ENCODE measurements at regions not wholly inside any gene's neighbourhood (a gene's known extent, or its start where the extent isn't known, plus 50 kb on each side); places are given as distances from the start of the nearest gene placed in this dataset.
A peak's percentile ranks its signal among the peaks of the same experiment; 100 is the strongest.

- DNase-seq = peak; percentile 41
Measured at GRCh38 chr5:86880785-86881492, 263.2 kb downstream of the COX7C start.

GRCh38 chr5:86881493-86882090, 263.9 kb downstream of the COX7C start:
- no peak for DNase-seq

GRCh38 chr5:86884608-86885007, 266.9 kb downstream of the COX7C start:
- no peak for DNase-seq

GRCh38 chr5:86885011-86885410, 267.3 kb downstream of the COX7C start:
- DNase-seq = no peak

GRCh38 chr5:86885489-86886230, 267.9 kb downstream of the COX7C start:
- DNase-seq = no peak

GRCh38 chr5:86890375-86890774, 272.6 kb downstream of the COX7C start:
- DNase-seq = no peak

GRCh38 chr5:86894056-86894455, 276.3 kb downstream of the COX7C start:
- no peak for DNase-seq

- DNase-seq = no peak
Measured at GRCh38 chr5:86896916-86897315, 279.2 kb downstream of the COX7C start.

- DNase-seq = no peak
Measured at GRCh38 chr5:86909418-86910295, 291.9 kb downstream of the COX7C start.

- no peak for DNase-seq
Measured at GRCh38 chr5:86917117-86917579, 299.4 kb downstream of the COX7C start.

- no peak for DNase-seq
Measured at GRCh38 chr5:86918246-86918645, 300.5 kb downstream of the COX7C start.

GRCh38 chr5:86926033-86926432, 308.3 kb downstream of the COX7C start:
- no peak for DNase-seq

GRCh38 chr5:86929123-86929766, 311.5 kb downstream of the COX7C start:
- DNase-seq = no peak

GRCh38 chr5:86951761-86952160, 315.9 kb upstream of the RASA1 start:
- DNase-seq = no peak

- DNase-seq = no peak
Measured at GRCh38 chr5:86964889-86965288, 302.8 kb upstream of the RASA1 start.

- DNase-seq = no peak
Measured at GRCh38 chr5:86968301-86968753, 299.4 kb upstream of the RASA1 start.

- DNase-seq = no peak
Measured at GRCh38 chr5:86970361-86970760, 297.3 kb upstream of the RASA1 start.

GRCh38 chr5:86971034-86971571, 296.6 kb upstream of the RASA1 start:
- no peak for DNase-seq

- DNase-seq = no peak
Measured at GRCh38 chr5:86974955-86975354, 292.7 kb upstream of the RASA1 start.

- no peak for DNase-seq
Measured at GRCh38 chr5:86977190-86977589, 290.5 kb upstream of the RASA1 start.

- no peak for DNase-seq
Measured at GRCh38 chr5:86977808-86978207, 289.9 kb upstream of the RASA1 start.

GRCh38 chr5:86979811-86980411, 287.8 kb upstream of the RASA1 start:
- DNase-seq = no peak
